HG02938 (cell line): ENCODE measurements at regions not wholly inside any gene's neighbourhood (a gene's known extent, or its start where the extent isn't known, plus 50 kb on each side); places are given as distances from the start of the nearest gene placed in this dataset.

Experiments used
- ATAC-seq: cut with Tn5 transposase; IDR thresholded peaks from one replicate; pipeline ENCODE4 v1.9.1; 2021; ENCODE audit warnings: mild to moderate bottlenecking, moderate library complexity; ENCODE audit not compliant: unreplicated experiment

DNA sequence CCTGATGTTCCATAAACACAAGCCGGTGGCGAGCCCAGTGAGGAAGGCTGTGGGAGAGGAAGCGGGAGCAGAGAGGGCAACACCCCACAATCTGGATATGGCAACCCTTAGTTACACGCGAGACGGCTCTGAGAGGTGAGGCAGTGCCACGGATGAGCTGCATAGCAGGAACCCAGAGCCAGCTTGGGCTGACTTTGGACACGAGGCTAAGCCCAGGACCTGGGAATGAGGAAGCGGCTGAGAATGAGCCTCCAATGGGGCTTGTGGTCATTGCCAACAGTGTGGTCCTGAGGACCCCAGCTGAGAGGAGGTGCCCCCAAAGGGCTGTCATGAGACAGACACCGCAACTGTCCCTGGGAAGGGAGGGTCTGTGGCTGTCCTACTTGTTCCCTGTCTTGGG lies 160.0 kb upstream of the SMIM23 start:
- ATAC-seq: no peak

DNA sequence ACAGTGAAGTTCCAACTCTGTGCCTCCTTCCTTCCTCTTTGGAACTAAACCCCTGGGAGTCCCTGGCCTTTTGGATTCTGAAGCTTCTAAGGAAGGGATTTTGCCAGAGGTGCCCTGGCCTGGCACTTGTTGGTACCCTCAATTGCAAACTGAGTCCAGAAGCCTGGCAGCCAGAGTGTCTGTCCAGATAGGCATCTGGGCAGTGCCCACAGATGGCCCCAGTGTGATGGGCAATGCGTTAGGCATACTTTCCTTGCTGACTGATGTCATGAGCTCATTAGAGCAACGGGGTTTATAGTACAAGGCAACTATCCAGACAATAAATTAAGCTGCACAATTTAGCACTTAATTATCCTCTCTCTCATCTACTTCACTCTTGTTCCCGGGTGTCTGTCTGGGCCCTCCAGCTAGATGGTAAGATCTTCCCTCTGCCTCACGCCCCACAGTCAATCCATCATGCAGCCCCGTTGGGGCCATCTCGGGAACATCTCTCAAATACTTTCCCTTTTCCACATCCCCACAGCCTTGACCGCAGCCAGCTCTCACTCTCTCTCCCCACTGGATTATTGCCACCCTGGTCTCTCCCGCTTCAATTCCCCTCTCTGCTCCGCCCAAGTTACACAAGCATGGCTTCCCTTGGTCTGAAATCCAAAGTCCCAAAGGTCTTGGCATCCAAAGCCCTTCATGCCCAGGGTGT lies 157.5 kb upstream of the SMIM23 start:
- ATAC-seq: no peak

DNA sequence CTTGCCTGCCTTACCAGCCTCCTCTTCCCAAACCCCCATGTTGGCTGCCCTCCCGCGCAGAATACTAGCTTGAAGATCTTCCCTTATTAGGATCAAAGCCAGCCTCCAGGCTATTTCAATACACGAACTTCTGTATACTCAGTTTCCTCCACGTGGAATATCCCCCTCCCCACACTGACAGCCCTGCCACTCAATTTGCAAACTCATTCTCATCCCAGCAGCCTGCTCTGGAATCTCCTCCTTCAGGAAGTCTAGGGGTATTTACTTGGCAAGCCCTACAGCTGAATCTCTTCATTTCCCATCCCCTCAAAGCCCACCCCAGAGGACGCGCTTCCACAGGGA lies 157.0 kb upstream of the SMIM23 start:
- no peak for ATAC-seq

DNA sequence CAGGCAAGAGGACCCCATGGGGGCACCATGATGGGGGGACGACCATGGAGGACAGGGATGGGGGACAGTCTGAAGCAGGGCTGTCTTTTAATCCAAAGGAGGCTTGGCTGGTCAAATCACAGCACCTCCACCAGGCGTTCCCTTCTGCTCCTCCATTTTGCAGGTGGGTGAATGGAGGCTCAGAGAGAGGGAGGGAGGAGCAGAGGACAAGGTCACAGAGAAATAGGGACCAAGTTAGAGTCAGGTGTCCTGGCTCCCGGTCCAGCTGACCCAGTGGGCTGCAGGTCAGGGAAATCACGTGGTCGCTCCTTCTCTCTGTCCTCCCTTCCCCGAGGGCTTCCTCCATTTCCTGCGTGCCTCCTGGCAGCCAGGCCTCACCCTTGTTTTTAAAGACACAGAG lies 156.4 kb upstream of the SMIM23 start:
- no peak for ATAC-seq

DNA sequence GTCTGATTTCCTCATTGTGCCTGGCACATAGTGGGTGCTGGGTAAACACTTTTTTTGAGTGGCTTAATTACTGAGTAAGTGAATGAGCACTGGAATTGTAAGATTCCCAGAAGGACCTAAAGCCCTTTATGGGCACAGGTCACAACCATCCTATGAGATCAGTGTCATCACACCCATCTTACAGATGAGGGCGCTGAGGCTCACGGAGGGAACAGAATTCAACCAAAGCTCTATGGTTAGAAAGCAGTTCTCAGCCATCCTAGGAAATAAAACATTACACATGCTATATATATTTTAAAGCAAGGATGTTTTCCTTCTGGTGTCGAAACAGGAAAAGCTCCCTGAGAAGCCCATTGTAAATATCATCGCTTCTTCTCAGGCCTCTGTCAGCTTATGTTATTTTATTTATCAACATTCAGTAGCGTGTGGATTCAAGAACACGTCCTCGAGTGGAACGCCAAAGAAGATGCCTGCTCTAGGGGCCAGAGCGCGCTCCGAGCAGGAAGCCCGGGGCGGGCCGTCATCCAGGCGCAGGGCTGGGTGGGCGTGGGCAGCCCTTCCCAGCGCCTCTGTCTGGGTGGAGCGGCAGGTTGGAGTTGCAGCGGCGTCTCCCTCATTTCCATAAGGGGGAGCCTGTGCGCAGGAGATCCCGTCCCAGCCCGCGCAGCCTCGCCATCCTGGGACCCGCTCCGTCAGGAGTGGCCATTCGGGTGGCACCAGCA lies 155.8 kb upstream of the SMIM23 start:
- no peak for ATAC-seq

DNA sequence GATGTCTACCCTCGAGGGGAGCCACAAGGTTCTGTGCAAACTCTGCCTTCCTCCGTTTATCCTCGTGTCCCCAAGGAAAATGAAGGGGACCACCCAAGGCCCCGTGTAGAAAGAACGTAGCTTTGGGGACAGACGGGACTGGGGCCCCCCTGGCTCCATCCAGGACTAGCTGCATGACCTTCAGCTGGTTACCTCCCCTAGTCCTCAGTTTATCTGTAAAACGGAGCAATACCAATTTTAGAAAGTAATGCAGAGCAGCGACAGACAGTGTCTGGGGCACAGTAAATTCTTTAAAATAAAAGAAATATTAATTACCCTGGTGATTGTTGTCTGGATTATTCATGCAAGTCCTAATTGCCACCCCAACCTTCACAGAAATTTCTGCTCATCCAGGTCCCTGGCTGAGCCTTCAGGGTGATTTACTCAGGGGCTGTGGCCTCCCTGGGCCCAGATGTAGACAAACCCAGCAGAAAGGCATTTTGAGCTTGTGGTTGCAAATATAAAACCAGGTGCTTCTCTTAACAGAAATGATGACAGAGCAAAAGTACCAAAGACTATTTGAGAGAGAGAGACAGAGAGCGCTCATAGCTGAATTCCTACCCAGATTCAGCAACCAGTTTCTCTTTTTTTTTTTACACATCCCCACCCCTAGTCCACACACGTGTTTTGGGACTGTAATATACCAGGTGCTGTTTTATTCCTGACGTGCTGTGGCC lies 155.1 kb upstream of the SMIM23 start:
- ATAC-seq: no peak

DNA sequence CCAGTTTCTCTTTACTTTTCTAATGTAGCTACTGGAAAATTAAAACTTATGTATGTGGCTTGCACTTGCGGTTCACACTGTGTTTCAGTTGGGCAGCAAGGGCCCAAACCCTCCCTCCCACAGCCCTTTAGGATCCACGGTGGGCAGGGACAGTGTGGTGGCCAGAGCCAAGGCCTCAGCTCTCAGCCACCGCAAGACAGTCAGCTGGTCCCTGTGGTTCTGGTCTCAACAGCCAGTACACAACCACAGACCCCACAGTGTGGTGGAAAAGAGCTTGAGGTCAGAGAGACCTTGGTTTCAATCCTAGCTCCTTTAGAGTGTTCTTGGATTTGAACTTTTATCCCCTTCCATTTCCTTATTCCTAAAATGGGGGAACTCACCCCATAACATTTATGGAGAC lies 153.0 kb upstream of the SMIM23 start:
- no peak for ATAC-seq

DNA sequence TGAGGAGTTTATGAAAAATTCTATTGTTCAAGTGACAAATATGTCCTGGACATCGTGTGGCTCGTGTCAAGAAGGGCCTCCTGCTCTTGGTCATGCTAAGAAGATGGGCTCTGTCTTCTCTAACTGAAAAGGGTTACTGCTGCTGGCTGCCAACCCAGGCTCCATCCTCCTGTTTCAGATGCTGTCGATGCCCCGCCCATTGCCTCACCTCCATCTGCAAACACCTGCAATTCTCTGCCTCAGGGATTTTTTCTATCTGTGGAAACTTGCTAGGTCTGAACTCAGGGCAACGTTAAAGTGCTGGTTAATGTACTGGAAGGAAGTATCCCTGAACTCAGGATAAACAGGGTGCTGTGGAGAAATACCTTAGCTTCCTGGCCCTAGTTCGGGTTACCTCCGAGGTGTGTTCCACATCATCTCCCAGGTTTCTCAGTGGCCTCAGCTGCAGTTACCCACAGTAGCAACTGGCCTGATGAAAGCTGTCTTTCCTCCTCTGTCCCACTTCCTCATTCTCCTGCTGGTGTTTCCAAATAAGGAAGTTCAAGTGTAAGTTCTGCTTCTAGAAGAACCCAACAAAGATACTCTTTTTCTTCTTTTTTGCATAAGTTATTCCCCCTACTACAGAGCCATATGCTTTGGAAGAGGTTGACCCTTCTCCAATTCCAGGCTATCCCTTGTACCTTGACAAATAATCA lies 151.7 kb upstream of the SMIM23 start:
- ATAC-seq: peak; percentile 59

DNA sequence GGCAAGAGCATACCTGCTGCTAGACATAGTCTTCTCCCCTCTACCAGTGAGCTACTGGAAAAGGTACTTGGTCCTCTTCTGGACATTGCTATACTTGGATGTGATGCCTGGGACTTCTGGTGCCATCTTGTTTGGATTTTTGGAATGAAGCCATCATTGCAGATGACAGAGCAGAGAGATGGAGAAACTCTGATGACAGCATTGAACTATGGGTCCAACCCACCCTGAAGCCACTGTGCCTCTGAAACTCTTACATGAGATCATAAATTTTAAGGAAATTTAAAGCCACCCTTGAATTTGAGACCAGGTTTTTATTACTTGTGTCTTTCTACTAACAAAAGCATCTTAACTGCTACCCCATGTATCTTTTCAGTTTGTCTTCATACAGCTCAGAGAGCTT lies 151.1 kb upstream of the SMIM23 start:
- no peak for ATAC-seq

DNA sequence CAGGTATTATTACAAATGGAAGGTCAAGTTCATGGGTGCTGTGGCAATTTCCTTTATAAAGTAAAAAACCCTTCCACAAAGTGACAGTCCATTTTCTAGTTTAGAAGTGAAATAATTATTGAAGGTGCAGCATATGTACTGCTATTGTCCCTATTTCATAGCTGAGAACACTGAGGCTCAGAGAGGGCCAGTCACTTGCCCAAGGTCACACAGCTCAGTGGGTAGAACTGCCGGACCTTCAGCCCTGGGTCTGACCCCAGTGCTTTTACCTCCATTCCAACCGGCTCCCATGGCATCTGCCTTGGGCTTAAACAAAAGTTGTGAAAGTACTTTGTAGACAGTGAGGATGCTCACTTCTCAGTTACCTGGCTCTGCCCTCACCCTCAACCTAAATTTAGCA lies 150.6 kb upstream of the SMIM23 start:
- no peak for ATAC-seq

DNA sequence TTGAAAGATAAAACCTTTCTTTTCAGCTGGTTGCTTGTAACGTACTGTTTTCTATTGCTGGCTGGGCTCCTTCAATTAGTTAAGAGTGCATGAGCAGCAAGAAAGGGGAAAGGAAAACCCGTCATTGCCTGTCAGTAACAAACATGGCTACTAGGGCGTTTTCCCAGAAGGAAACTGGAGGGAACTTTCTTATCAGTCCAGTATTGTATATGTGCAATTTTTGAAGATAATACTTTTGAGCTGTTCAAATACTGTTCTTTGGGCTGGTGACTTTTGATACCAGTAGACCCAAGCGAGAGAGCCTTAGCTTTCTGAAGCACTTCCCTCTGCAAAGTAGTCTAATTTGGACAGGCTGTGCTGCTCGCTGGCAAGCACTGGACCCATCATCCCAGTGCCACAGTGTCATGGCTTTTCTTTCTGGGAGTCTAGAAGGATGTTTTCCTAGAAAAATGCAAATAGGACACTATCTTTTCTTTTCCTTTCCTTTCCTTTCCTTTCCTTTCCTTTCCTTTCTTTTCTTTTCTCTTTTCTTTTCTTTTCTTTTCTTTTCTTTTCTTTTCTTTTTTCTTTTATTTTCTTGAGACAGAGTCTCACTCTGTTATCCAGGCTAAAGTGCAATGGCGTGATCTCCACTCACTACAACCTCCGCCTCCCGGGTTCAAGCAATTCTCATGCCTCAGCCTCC lies 149.9 kb upstream of the SMIM23 start:
- ATAC-seq: no peak

DNA sequence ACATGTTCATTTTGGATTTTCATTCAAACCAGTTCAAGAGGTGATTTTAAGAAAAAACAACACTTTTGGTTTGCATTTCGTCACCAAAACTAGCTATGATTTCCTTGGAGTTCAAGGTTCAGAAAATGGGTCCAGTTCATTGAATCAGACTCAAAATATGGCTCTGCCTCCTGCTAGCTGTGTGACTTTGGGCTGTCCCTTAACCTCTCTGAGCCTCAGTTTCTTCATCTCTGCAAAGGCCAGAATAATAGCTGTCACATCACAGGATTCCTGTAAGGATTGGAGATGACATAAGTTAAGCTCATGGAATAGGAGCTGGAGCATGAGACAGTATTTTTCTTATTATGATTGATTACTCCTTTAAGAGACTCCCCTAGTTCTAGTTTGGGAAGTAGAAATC lies 147.8 kb upstream of the SMIM23 start:
- ATAC-seq: no peak

DNA sequence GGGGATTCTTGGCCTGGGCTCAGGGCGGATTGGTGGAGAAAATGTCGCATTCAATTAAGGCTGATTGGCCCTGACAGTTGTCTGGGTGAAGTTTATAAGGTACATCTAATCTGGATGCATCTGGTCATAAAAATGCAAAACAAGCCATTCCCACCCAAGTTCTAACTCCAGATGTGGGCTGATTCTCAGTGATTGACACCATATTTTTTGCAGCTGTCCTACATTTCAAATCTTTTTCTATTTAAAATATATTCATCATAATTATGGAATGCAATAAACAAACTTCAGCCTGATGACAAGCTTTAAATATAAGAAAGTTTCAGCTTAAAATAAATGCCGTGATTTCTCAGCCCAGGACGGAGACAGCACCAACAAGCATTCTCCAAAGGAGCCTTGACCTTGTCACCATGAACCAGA lies 146.4 kb upstream of the SMIM23 start:
- ATAC-seq: no peak

DNA sequence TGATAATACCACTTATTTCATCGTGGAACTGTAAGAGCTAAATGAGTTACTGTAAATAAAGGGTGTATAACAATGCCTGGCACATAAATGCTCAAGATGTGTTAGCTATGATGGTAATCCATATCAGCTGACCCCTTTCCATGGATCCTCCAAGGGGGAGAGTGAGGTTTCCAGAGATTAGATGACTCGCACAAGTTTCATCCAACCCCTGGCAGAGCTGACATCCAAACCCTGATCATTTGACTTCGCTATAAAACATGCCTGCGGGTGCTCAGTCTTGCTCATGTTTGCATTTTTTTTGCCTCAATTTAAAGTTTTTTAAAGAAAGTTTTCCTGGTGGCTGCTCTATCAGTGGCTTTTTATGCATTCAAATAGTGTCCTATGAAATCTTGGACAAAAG lies 145.7 kb upstream of the SMIM23 start:
- no peak for ATAC-seq

DNA sequence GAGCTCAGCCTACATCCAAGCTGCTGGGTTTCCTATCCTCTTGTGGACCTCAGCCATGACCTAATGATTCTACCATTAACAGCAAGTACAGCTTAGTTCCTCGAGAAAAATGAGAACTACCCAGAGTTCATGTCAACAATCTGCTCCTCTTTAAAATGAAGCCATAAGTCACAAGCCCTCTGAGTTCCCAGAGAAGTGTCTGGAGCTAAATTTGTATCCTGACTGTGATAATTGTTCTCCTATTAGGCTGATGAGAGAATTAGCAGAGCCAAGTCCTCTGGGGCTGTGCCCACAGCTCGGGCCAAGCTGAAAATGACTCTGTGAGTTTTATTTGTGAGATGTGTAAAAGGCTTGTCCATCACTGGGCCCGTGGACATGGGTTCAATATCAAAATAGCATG lies 145.1 kb upstream of the SMIM23 start:
- no peak for ATAC-seq

DNA sequence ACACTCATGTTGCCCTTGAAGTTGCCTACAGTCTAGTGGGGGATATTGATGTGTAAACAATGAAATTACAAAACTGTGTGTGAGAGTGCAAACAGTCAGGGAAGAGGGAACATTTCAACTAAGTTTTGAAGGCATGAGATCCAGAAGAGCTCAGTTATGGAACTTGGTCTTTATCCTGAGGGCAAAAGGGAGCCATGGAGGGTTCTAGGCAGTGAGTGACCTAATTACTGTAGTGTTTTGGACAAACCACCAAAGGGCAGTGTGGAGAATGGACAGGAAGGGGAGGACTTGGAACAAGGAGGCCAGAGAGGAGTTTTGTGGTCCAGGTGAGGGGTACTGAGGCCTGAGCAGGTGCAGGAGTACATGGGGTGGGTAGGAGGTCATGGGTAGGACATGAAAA lies 143.7 kb upstream of the SMIM23 start:
- no peak for ATAC-seq

DNA sequence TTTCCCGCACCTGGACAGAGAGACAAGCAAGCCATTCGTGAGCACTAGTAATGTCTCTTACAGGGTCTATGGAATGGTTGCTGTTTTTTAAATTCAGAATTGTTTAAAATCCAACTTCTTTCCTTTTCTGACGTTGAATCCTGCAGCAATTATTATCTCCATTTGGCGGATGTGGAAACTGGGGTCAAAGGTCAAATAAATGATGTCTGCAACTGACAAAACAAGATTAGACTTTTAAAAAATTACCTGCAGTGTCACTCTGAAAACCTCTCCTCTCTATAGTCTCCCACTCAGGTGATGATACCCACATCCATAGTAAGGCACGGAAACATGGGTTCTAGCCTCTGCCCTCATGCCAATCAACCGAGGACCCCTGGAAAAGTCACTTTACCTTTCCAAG lies 142.7 kb upstream of the SMIM23 start:
- no peak for ATAC-seq

DNA sequence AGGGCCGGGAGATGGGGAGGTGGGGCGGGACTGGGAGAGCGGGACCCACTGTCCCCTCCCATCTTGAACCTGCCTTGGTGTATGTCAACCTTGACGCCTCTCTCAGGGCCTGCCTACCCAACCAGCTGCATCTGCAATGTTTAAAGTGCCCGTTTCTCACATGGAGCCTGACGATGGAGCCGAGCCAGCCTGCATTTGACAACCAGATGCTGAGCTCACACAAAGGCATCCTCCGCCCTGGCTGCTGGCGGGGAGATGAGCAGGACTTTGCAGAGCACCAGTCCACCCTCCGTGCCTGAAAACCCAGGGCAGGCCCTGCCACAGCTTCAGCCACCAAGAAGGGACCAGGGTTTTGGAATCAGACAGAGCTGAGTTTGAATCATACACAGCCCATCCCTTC lies 141.1 kb upstream of the SMIM23 start:
- ATAC-seq: no peak

DNA sequence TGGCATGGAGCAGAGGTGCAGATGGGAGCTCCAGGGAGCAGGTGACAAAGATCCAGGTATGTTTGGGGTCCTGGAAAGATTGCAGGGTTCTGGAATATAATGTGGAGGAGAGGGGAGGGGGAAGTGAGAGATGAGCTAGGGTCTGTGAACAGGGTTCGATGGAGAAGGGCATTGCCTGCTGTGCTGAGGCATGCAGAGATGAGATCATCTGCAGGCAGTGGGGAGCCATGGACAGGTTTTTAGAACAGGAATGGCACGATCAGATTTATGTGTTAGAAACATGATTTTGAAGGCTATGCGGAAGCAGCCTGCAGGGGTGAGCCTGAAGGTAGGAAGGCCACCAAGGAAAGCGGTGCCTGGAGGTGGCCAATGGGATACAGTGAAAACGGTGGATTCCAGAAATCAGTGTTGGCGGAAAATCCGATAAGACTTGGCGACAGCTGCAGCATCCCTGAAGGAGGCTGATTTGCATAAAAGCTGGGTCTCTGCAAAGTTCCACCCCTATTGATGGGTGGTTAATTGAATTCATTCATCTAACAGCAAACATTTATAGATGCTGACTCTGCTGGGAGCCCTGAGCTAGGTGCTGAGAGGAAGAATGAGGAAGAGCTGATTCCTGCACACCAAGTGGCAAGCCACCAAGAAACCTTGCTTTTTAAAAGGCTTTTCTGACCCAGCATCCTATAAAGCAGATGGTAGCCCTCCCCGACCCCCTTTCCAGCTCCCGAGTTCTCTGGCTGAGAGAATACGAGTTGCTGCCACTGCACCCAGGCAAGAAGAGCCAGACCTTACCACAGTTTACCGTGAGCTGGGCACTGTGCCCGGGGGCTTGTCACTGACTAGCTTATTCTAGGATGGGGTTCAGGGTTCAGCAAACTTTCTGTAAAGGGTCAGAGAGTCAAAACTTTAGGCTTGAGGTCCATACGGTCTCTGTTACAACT lies 139.2 kb upstream of the SMIM23 start:
- no peak for ATAC-seq
